ENCODE measurements at regions not wholly inside any gene's neighbourhood (a gene's known extent, or its start where the extent isn't known, plus 50 kb on each side); places are given as distances from the start of the nearest gene placed in this dataset.
"Not testable (repeated sequence)": the region's sequence is repeated elsewhere in the genome, so short reads cannot be mapped to it uniquely, and the experiment has no call there.

GRCh38 chr6:97459535-97459934 is 176.5 kb upstream of the MMS22L start:
- no peak for DNase-seq

- no peak for DNase-seq
Observed at GRCh38 chr6:97459986-97460385, 177.0 kb upstream of the MMS22L start.

GRCh38 chr6:97460394-97461080 is 177.5 kb upstream of the MMS22L start:
- DNase-seq: no peak

GRCh38 chr6:97461218-97461617 is 178.2 kb upstream of the MMS22L start:
- no peak for DNase-seq

- DNase-seq: no peak
Observed at GRCh38 chr6:97462031-97462430, 179.0 kb upstream of the MMS22L start.

- no peak for DNase-seq
Observed at GRCh38 chr6:97462938-97463598, 180.1 kb upstream of the MMS22L start.

- no peak for DNase-seq
Observed at GRCh38 chr6:97465877-97466561, 183.0 kb upstream of the MMS22L start.

GRCh38 chr6:97468981-97469380 is 186.0 kb upstream of the MMS22L start:
- DNase-seq: no peak

GRCh38 chr6:97469451-97469850 is 186.4 kb upstream of the MMS22L start:
- DNase-seq: no peak

- no peak for DNase-seq
Observed at GRCh38 chr6:97470322-97470721, 187.3 kb upstream of the MMS22L start.

GRCh38 chr6:97473979-97474378 is 191.0 kb upstream of the MMS22L start:
- DNase-seq: no peak

- DNase-seq: peak; percentile 45
Observed at GRCh38 chr6:97497713-97498331, 214.8 kb upstream of the MMS22L start.

GRCh38 chr6:97501853-97502252 is 218.8 kb upstream of the MMS22L start:
- no peak for DNase-seq

- DNase-seq: no peak
Observed at GRCh38 chr6:97508646-97509045, 225.6 kb upstream of the MMS22L start.

GRCh38 chr6:97513260-97513659 is 230.2 kb upstream of the MMS22L start:
- DNase-seq: not testable (repeated sequence)

GRCh38 chr6:97524811-97525210 is 241.8 kb upstream of the MMS22L start:
- peak; percentile 19 for DNase-seq

- DNase-seq: no peak
Observed at GRCh38 chr6:97535800-97536199, 252.8 kb upstream of the MMS22L start.

- DNase-seq: no peak
Observed at GRCh38 chr6:97548354-97548753, 265.3 kb upstream of the MMS22L start.

- no peak for DNase-seq
Observed at GRCh38 chr6:97557355-97557754, 274.3 kb upstream of the MMS22L start.

- DNase-seq: no peak
Observed at GRCh38 chr6:97563529-97563928, 280.5 kb upstream of the MMS22L start.

- DNase-seq: no peak
Observed at GRCh38 chr6:97572943-97573342, 289.9 kb upstream of the MMS22L start.

- DNase-seq: no peak
Observed at GRCh38 chr6:97586344-97586743, 303.3 kb upstream of the MMS22L start.

GRCh38 chr6:97591955-97592354 is 308.9 kb upstream of the MMS22L start:
- DNase-seq: no peak

- no peak for DNase-seq
Observed at GRCh38 chr6:97594844-97595243, 311.8 kb upstream of the MMS22L start.

Data from NCI-H510A treated with DMSO at 0.1 percent for 48 hours (cell line).